MM.1S (cell line): ENCODE measurements at regions not wholly inside any gene's neighbourhood (a gene's known extent, or its start where the extent isn't known, plus 50 kb on each side); places are given as distances from the start of the nearest gene placed in this dataset.

ENCODE experiments used
- DNase-seq: peaks from one replicate; pipeline ENCODE4 v3.0.0-alpha.2; 2015
- H2AFZ ChIP-seq: fragments of 300-600 bp; sonication (generic); 2 replicates; pipeline ENCODE4 v1.6.0; 2016; ENCODE audit warnings: antibody characterized with exemption, low read length
- H3F3A ChIP-seq: fragments of 300-600 bp; sonication (generic); 2 replicates; pipeline ENCODE4 v1.6.1; 2016; ENCODE audit warnings: mild to moderate bottlenecking, antibody characterized with exemption, low read length, moderate library complexity, mixed read lengths; ENCODE audit not compliant: insufficient read depth
- H3K27ac ChIP-seq: fragments of 300-600 bp; sonication (generic); 2 replicates; pipeline ENCODE4 v1.5.1; 2016; ENCODE audit warnings: mild to moderate bottlenecking, low read length
- H3K27me3 ChIP-seq: fragments of 300-600 bp; sonication (generic); replicated peaks from 2 replicates; pipeline ENCODE4 v1.6.0; 2016; ENCODE audit warnings: low read length; ENCODE audit not compliant: insufficient read depth
- H3K36me3 ChIP-seq: fragments of 300-600 bp; sonication (generic); replicated peaks from 2 replicates; pipeline ENCODE4 v1.6.1; 2016; ENCODE audit warnings: mild to moderate bottlenecking, low read length, mixed read lengths; ENCODE audit not compliant: insufficient read depth
- H3K4me1 ChIP-seq: fragments of 300-600 bp; sonication (generic); 2 replicates; pipeline ENCODE4 v1.6.1; 2016; ENCODE audit warnings: low read length, mixed read lengths
- H3K4me2 ChIP-seq: fragments of 300-600 bp; sonication (generic); 2 replicates; pipeline ENCODE4 v1.6.0; 2016; ENCODE audit warnings: low read depth, low read length
- H3K4me3 ChIP-seq: fragments of 300-600 bp; sonication (generic); 2 replicates; pipeline ENCODE4 v1.5.1; 2016; ENCODE audit warnings: low read length, mixed read lengths
- H3K79me2 ChIP-seq: fragments of 300-600 bp; sonication (generic); 2 replicates; pipeline ENCODE4 v1.6.1; 2016; ENCODE audit warnings: mixed run types, low read length, mixed read lengths
- H3K9ac ChIP-seq: fragments of 300-600 bp; sonication (generic); 2 replicates; pipeline ENCODE4 v1.6.1; 2016; ENCODE audit warnings: low read length, mixed read lengths
- H3K9me2 ChIP-seq: fragments of 300-600 bp; sonication (generic); replicated peaks from 2 replicates; pipeline ENCODE4 v1.6.1; 2016; ENCODE audit warnings: mild to moderate bottlenecking, low read length, mixed read lengths; ENCODE audit not compliant: insufficient read depth
- H3K9me3 ChIP-seq: fragments of 300-600 bp; sonication (generic); replicated peaks from 2 replicates; pipeline ENCODE4 v1.6.1; 2016; ENCODE audit warnings: mild to moderate bottlenecking, low read length, mixed read lengths; ENCODE audit not compliant: insufficient read depth
- H4K20me1 ChIP-seq: fragments of 300-600 bp; sonication (generic); 2 replicates; pipeline ENCODE4 v1.6.1; 2016; ENCODE audit warnings: mild to moderate bottlenecking, low read length, moderate library complexity, mixed read lengths; ENCODE audit not compliant: insufficient read depth
- EZH2 ChIP-seq: fragments of 300-600 bp; sonication (generic); optimal IDR thresholded peaks from 2 replicates; pipeline ENCODE3; 2017; ENCODE audit warnings: low read depth, mild to moderate bottlenecking, antibody characterized with exemption, low read length, mixed read lengths
- EZH2phosphoT487 ChIP-seq: fragments of 300-600 bp; sonication (generic); IDR thresholded peaks from 2 replicates; pipeline ENCODE4 v1.6.1; 2018; ENCODE audit warnings: antibody characterized with exemption, low read length
- TF ChIP-seq, protein P1 (sequence below): fragments of 300-600 bp; sonication (generic); IDR thresholded peaks from 2 replicates; pipeline ENCODE4 v1.5.1; 2016; ENCODE audit warnings: antibody characterized with exemption, low read length, mixed read lengths

DNA sequence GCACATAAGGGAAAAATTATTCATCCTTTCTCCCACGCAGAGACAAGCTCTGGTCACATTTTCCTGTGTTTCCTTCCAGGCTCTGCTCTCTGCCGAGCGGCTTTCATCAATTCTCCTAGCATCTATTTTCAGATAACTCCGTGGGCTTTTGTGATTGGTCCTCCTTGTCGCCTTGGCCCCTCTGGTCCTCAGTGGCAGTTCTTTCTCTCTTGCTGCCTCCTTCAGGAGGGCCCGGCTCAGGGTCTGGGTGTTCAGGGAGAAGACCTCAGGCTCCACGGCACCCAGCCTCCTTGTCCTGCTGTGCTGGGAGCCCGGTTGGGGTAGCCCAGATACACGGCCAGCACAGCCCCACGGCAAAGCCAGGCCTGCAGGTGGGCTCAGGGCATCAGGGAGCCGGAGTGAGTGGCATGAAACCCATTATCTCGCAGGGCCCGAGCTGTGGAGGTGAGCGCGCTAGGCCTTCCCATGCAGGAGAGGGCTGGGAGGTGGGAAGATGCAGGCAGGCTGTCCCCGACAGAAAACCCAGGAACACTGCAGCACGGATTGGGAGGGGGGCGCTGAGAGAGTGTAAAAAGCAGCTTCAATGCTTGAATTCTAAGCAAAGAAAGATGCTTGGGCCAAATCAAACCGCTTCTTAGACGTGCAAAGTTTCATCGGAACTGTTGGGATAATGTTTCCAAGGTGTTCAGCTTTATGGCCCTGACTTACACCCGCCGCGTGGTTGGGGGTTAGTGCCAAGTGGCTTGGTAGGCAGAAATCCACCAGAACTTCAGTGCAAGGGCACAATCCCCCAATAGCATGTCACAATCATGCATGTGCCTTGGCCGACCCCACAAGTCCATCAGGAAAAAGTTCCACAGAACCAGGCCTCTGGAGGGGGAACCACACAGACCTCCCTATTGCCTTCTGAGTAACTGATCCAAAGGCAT is 81.9 kb upstream of the WNT7B start:
- Histone ChIP-seq H3K4me2 (peak overlapping the region; percentile 91), H3K36me3 (no peaks in the 10 kb centered on the region), H2AFZ (peak overlapping the region; percentile 25; the same call in 1 of the 2 replicates), H3K27ac (peak overlapping the region; percentile 86; the same call in 1 of the 2 replicates), H3K9me2 (no peaks in the 10 kb centered on the region), H3F3A (peaks cover 20% of the 10 kb centered on the region), H3K4me1 (peaks cover 31% of the 10 kb centered on the region), H3K4me3 (no peak overlapping the region; the same call in 1 of the 2 replicates), H3K9ac (peak overlapping the region; percentile 18; the same call in 1 of the 2 replicates), H4K20me1 (no peaks in the 10 kb centered on the region), H3K79me2 (peaks cover 68% of the 10 kb centered on the region), H3K27me3 (no peaks in the 10 kb centered on the region), H3K9me3 (no peaks in the 10 kb centered on the region)
- DNase-seq, result no peak
- TF ChIP-seq EZH2 (no peak), EZH2phosphoT487 (no peak)
- TF ChIP-seq, protein P1, sequence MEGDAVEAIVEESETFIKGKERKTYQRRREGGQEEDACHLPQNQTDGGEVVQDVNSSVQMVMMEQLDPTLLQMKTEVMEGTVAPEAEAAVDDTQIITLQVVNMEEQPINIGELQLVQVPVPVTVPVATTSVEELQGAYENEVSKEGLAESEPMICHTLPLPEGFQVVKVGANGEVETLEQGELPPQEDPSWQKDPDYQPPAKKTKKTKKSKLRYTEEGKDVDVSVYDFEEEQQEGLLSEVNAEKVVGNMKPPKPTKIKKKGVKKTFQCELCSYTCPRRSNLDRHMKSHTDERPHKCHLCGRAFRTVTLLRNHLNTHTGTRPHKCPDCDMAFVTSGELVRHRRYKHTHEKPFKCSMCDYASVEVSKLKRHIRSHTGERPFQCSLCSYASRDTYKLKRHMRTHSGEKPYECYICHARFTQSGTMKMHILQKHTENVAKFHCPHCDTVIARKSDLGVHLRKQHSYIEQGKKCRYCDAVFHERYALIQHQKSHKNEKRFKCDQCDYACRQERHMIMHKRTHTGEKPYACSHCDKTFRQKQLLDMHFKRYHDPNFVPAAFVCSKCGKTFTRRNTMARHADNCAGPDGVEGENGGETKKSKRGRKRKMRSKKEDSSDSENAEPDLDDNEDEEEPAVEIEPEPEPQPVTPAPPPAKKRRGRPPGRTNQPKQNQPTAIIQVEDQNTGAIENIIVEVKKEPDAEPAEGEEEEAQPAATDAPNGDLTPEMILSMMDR, result no peak

DNA sequence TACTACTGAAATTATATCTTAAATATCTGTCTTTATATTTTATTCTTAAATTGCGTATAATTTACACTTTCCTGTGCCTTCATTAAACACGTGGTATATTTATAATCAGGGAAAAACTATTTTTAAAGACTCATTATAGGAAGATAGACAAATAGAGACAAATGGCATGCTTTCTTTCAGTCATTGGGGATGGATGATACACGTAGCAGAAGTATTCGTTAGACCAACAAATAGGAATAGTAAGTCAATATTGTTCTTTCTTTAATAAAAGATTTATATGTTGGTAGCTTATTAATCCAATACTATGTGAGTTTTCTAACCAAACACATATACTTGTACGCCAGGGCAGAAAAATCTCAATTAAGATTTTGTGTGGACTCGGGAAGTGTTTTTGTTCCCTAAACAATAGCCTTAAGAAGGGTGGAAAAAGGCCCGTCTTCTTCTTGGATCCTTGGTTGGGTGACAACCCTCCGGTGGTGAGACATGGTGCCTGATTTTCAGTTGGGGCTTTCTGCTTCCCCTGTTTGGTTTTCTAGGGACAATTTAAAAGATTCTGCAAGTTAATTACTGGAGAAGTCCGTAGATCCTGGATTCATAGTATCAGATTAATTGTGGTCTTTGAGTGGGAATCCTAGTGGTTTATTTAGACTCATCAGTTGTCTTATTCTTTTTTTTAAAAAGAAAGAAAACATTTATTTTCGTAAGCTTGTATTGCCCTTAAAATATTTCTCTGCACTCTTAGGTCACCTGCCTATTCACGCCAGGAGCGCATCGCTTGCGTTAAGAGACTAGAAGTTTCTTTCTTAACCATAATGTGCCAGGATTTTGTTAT is 83.5 kb upstream of the WNT7B start:
- Histone ChIP-seq H3K4me3 (no peak overlapping the region), H3K27me3 (no peaks in the 10 kb centered on the region), H3K9me2 (no peaks in the 10 kb centered on the region), H3K36me3 (no peaks in the 10 kb centered on the region), H3K4me1 (peaks cover 26% of the 10 kb centered on the region), H3K9me3 (no peaks in the 10 kb centered on the region), H3K9ac (no peak overlapping the region), H3K4me2 (no peak overlapping the region), H3F3A (peaks cover 20% of the 10 kb centered on the region), H4K20me1 (no peaks in the 10 kb centered on the region), H3K27ac (no peak overlapping the region), H3K79me2 (peaks cover 68% of the 10 kb centered on the region), H2AFZ (no peak overlapping the region)
- TF ChIP-seq EZH2 (no peak), EZH2phosphoT487 (no peak)
- TF ChIP-seq, protein P1, result no peak
- no peak for DNase-seq

DNA sequence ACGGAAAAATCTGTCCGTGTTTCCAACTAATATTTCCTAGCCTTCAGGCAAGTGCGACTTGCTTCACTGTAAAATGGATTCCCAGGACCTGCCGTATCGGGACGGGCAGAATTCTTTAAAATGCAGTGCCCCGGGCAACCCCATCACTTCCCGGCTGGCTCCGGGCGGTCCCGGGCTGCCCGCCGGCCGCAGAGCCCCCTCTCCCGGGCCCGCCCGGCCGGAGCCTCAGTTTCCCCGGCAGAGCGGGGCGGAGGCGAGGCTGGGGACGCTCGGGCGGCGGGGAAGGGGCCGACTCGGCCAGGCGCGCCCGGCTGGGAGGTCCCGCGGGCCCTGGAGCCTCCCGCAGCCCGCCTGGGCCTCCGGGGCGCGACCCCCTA is 84.2 kb upstream of the WNT7B start:
- DNase-seq, result no peak
- Histone ChIP-seq H3K9me3 (no peaks in the 10 kb centered on the region), H4K20me1 (no peaks in the 10 kb centered on the region), H3K9ac (no peak overlapping the region), H3K4me1 (peaks cover 23% of the 10 kb centered on the region), H3K4me2 (no peak overlapping the region), H3K27ac (no peak overlapping the region), H3K79me2 (peaks cover 62% of the 10 kb centered on the region), H3K4me3 (no peak overlapping the region), H3K9me2 (no peaks in the 10 kb centered on the region), H3F3A (peaks cover 20% of the 10 kb centered on the region), H2AFZ (no peak overlapping the region), H3K36me3 (no peaks in the 10 kb centered on the region), H3K27me3 (no peaks in the 10 kb centered on the region)
- TF ChIP-seq EZH2phosphoT487, result no peak
- TF ChIP-seq, protein P1, result no peak
- no peak for TF ChIP-seq EZH2
